Left renal cortex interstitium (tissue), 4 donors: ENCODE measurements at regions not wholly inside any gene's neighbourhood (a gene's known extent, or its start where the extent isn't known, plus 50 kb on each side); places are given as distances from the start of the nearest gene placed in this dataset.
"Not testable (repeated sequence)": the region's sequence is repeated elsewhere in the genome, so short reads cannot be mapped to it uniquely, and the experiment has no call there.

Experiments used
- DNase-seq, 4 donors: peaks; one replicate each; pipeline ENCODE4 v3.0.0-alpha.2; 2013; ENCODE audit warnings: low read depth in 4 of 4, low spot score in 2 of 4, missing footprints in 1 of 4

DNA sequence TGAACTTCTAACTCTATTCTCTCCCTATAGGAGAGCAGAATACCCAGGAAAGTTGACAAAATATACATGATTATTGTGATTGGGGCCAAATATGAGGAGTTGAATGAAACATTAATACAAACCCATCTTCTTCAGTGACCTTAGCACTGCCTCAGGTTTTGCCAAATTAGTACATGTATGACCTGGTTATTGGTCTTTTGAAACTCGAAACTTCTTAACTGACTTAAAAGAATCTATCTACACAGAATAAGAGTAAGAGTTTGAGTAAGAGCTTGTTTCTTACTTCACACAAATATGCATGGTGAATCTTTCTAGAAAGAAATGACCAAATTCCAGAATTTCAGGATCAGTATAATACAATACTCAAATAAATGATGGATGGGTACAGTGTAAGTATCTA lies 213.0 kb upstream of the GK2 start:
- DNase-seq: no peak

DNA sequence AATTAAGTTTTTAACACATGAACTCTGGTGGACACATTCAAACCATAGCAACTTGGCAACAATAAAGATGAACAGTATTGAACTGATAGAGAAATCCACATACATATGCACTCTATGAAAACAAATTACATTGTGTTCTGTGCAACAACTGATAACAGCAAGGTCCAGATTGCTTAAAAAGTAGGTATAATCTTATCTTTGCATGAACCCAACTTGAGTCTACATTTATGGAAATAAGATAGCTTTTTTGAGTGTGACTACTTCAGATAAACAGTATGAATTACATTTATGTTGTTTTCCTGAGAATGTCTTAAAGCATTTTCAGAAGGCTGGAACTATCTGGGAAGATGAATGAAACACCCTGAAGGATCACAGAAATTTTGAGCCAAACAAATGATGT lies 212.6 kb upstream of the GK2 start:
- DNase-seq: no peak

DNA sequence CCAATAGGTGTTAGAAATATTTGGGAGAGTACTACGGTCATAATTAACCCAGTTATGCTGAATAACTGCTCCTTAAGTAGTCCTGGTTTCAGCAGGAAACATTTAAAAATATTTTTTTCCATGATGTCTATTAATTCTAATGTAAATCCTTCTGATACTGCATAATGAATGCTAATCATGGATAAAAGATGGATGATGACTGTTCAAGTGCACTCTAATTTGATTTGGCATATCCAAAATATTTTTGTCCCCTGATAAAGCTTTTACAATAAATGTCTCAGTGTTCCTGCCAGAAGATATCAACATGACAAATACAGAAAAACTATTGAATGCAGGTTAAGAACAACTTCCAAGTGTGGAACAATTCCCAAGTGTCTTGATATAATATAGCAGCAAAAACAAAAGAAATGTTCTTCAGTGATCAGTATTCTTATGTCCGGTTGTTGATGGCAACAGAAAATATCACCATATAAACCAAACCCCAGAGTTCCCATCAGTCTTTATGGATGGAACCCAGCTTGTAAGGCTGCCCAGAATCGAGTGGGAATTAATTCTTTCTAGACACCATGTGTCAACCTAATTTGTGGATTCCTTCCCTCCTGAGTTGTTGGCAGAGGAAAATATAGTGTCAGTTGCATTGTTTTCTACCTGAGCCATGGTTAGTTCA lies 205.4 kb upstream of the GK2 start:
- DNase-seq: no peak

DNA sequence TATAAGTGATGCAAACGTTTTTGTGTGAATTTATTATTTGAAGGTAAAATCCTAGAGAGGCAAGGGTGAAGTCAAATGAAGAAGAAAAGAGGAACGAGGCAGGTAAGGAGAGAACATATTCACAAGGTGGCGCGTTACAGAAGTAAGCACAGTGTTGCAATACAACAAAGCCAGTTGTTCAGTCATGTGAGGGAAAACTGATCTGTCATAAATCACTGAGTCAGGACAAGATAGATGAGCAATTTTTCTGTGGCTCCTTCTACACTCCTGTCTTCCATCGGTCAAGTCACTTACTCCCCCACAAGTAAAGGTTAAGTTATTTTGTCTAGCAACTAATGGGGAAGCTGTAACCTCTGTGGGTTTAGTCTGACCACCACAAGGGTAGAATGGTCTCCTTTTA lies 203.0 kb upstream of the GK2 start:
- no peak for DNase-seq

DNA sequence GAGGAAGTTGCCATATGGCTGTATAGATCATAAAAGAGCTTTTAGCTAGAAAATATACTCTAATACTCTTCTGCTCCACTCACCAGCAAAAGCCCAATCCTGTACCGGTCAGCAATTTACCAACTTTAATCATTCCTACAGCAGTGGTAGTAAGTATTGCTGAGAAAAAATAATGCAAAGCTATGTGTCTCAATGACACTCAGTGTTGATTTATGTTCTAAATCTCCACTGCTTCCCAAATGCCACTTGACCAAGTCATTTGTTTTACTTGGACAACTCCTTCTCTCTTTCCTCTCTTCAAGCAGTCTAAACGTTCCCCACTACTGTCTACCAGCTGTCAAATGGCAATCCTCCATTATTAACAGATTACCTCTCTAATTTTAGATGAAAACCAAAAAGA lies 201.8 kb upstream of the GK2 start:
- no peak for DNase-seq

DNA sequence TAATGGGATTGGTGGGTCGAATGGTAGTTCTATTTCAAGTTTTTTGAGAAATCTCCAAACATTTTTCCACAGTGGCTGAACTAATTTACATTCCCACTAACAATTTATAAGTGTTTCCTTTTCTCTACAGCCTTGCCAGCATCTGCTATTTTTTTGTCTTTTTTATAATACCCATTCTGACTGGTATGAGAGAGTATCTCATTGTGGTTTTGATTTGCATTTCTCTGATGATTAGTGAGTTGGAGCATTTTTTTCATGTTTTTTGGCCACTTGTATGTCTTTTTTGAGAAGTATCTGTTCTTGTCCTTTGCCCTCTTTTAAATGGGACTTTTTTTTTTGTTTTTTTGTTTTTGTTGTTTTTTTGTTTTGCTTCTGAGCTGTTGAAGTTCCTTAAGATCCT lies 200.0 kb upstream of the GK2 start:
- no peak for DNase-seq

DNA sequence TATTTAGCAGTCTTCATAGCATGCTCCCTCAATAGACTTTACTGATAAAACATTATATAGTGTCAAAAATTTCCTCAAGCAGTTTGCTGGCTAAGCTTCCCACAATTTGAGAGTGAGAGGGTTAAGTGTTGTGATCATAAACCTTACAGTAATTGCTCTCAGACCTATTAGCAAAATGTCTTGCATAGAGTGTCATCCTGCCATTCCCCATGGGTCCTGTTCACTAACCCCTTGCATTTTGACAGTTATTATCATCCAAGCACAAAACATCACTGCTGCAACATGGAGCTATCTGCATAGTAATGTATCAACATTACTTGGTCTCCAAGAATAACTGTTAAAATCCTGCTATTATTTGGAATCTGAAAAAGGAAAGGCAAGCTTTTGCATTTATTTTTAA lies 196.1 kb upstream of the GK2 start:
- DNase-seq: no peak

DNA sequence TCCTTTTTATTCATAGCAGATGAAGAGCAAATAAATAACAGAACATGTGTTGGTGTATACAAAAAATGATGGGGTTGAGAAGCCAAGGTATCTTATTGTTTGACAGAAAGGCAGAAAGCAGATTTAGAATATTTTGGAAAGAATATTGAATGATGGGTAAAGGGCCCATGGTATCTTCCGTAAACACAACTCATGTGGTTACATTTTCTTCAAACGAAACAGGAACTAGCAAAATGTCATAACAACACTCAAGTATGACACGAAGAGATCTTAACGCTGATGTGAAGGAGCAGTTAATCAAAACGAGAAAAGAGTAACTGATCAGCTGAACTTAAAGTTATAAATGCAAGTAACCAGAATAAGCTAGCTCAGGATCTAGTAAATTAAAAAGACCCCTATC lies 195.7 kb upstream of the GK2 start:
- no peak for DNase-seq

DNA sequence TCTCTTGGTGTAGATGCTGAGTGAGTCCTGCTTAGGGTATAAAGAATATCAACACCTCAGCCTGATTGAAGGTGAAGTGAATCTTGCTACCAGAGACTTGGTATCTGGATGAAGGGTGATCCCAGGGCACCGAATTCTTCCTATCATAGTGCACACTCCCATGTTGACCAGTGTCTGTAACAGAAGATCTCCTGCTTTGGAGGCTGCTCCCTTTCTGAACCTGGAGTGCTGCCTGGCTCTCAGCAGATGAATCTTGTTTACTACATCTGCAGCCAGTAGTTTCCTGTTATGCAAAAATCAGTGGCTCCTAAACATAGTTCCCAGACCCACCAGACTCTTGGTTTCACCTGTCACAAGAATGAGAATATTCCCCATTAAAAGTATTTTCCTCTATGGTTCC lies 191.7 kb upstream of the GK2 start:
- DNase-seq: no peak

DNA sequence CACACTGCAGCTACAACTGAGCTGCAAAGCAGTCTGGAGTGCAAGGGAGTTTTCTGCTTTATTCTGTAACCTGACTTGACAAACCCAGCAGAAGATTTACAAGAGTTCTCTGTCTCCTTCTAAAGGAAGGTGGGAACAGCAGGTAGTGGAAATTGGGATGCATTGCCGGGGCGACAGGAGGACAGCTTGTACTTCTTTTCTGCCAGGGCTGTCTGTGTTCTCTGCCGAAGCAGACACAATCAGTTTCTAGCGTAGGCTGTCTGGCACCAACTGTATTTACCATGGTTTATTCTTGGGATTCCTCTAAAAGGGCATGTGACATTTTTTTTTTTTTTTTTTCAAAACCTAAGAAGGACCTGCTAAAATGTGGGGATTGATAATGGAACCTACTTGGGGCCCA lies 190.8 kb upstream of the GK2 start:
- no peak for DNase-seq

DNA sequence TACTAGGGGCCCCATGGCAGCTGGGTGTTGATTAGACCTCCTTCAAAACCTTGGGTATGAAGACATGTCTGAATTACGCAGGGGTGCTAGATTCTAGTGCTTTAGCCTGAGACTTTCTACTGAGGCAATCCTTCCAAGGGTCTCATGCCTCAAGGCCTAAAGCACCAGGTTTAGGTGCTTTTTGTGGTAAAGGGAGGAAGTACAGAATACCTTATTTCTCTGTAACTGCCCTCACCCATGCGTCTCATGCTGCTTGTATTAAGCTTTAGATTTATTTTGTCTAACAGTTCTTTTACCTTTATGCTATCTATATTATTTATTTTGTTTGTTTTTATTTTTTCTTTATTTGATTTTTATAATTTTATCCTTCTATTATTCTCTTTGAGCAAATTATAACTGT lies 190.2 kb upstream of the GK2 start:
- no peak for DNase-seq

DNA sequence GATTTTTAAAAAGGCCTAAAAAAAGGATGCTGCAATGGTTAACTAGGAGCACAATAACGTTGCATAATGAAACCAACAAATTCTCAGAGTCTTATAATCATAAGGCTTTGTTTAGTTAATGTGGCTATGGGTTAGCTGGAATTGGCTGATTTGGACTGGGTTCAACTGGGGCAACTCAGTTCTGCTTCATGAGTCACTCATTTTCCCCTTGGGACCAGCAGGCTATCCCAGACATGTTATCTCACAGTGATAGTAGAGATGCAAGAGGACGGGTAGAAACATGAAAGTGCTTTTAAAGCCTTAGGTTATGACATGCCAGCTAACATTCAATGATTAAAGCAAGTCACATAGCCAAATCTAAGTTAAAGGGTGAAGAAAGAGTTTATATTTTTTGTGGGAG lies 189.2 kb upstream of the GK2 start:
- DNase-seq: no peak

DNA sequence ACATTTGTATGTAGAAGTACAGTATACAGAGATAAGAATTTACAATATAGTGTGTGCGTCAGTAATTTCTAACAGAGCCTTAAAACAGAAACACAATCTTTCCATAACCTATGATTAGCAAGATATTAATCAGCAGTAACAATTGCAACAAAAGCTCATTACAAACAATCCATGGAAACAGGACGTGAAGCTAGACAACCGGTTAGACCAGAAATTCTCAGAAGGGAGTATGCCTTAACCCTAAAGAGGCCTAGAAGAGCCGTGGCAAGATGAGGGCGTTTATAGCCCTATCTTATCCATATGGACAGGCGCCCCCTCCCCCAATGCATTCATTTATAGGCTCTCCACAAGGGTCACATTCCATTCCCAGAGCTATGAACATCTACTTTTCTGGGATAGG lies 184.2 kb upstream of the GK2 start:
- not testable (repeated sequence) for DNase-seq

DNA sequence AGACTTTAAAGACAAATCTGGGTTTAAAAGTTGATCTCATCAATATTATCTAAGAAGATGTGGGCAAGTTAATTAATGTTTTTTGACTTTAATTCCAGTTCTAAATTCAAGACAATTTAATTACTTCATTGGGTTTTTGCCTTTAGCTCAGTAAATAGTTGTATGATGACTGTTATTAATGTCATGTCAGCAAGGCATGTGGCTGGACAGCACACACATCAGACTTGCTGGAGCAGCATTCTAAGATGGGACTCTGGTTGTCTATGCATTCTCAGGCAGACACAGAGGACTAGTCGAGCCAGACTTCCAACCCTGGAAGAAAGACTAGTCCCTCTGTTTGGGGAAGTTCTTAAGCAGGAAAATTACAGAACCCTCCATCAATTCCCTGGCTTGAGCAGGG lies 180.7 kb upstream of the GK2 start:
- DNase-seq: no peak

DNA sequence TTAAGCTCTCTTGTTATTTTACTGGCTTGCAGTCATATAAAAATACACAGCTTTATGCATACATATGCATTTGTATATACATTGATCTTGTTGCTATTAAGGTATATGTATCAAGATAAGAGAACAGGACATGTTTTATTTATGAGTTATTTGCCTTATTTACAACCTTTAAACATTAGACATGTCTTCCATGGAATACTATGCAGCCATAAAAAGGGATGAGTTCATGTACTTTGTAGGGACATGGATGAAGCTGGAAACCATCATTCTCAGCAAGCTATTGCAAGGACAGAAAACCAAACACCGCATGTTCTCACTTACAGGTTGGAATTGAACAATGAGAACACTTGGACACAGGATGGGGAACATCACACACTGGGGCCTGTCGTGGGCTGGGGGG lies 179.2 kb upstream of the GK2 start:
- not testable (repeated sequence) for DNase-seq

DNA sequence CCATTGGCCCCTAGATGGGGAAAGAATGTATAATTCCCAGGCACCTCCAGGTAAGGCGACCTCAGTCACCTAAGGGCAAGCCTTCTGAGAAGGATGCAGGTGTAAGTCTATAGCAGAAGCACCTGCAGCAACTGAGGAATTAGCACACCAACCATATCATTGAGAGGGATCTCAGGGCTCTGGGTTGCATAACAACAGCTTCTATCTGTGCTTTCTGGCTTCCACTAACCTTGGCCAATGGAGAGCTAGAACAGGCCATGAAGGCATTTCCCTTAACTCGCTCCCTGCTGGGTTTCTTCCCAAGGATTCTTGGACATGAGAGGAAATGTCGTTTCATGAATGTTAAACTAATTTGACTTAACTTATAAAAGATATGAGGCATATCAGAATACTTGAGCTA lies 177.8 kb upstream of the GK2 start:
- DNase-seq: no peak

DNA sequence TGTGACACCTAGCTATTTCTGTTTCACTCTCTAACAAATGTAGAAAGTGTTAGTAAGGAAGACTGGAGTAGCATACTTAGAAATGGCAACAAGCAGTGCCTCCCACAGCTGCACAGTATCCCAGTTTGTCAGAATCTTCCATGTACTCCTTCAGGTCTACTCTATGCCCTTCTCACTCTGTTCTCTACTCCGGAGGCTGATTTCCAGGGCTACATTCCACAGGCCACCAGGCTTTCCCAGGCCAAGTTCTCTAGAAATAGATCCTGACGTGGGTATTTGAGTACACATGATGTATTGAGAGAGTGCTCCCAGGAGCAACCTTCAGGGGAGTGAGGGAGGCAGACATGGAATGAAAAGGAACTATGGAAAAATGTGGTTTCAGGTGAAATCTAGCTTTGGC lies 177.3 kb upstream of the GK2 start:
- no peak for DNase-seq

DNA sequence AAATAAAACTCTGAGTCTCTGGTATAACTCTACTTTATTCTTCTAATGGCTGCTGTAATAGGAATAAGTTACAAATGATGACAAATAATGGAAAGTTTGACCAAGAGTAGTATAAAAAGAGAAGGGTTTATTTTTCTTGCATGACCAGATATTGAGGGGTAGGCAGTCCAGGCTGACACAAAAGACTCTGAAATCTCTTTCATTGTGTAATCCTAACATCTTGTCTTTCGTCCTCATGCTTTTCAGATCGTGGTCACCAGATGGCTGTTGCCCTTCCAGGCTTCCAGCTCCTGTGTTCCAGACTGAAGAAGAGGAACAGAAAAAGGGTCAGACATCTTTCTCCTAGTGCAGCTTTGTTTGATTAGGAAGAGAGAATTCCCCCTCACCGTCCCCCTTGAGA lies 176.9 kb upstream of the GK2 start:
- no peak for DNase-seq

DNA sequence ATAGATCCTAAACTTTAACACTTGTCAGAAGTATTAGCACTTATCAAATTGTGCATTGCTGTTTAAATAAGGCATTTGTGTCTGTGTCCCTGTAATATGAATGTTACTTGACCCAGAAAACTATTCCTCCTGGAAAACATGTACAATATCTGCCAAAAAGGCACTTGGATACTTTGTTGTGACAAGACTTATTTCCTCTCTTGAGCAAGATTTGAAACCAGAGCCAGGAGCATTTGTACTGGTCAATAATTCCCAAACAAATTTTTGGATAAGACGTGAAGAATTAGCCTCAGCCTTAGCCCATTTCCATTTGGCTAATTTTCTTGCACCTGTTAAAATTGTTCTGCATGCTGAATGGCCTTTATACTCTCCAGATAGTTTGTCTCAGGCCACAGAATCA lies 176.3 kb upstream of the GK2 start:
- DNase-seq: no peak

DNA sequence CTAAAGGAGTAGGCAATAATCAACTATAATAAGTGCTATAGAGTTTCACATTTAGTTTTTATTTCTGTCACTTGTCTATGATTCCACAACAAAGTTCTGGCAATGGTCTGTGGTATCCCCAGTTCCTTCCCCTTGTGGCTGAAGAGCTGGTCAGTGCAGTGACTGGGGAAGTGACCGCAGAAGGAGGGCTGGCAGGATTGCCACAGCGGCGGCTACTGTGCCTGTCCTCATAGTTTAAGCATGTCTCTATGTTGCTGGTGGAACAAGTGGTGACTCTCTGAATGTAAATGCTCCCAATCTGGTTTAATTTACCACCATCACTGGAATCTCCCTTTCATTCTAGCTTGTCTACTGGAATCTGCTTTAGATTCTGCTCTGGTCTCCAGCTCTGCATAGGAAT lies 170.6 kb upstream of the GK2 start:
- DNase-seq: no peak

DNA sequence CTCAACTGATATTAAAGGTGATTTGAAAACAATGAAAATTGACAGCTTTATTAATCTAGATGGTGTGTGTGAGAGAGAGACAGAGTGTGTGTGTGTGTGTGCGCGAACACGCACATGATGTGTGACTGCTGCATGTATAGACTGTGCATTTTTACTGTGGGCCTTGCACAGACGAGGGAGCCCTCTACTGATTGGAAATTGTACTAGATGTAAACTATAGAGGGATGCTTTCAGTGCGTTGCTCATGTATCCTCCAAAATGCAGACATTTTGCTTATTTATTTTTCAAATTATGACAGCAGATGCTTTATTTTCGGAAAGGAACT lies 168.4 kb upstream of the GK2 start:
- DNase-seq: peak in 2 of 4 donors; percentile 5 to 9

DNA sequence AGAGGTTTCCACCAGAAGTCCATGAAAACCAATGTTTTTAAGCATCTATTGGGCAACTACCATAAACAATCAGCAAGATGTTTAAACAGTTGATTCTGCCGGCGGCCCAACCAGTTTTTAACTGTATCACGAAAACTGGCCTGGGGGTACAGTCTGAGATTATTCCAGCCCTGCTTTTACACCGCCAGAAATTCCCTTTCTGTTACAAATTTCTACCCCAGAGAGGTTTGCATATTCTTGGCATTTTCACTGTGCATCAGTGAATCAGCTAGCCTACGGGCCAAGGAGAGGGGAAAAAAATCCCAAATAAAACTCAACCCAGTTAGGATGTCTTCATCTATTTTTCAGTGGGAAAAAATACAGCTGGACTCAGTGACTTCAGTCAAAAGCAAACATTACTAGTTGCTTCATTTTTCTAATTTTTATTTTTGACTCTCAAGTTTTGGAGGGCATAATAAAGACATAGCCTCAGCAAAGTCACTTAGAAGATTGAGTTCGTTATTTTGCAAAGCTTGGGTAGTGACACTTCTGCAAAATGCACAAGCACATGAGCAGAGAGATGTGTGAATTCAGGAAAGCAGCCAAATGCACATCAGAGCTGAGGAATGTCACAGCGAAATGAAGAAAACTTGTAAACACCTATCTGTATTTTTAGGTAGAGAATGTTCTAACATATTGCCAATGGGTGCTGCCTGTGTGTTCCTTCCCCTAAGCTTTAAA lies 167.8 kb upstream of the GK2 start:
- no peak for DNase-seq
